NCI-H187 treated with DMSO at 0.1 percent for 48 hours (cell line): ENCODE measurements at regions not wholly inside any gene's neighbourhood (a gene's known extent, or its start where the extent isn't known, plus 50 kb on each side); places are given as distances from the start of the nearest gene placed in this dataset.

Experiments used
- DNase-seq: peaks from one replicate; lab custom pipeline; 2025; lab: John Stamatoyannopoulos, UW

DNA sequence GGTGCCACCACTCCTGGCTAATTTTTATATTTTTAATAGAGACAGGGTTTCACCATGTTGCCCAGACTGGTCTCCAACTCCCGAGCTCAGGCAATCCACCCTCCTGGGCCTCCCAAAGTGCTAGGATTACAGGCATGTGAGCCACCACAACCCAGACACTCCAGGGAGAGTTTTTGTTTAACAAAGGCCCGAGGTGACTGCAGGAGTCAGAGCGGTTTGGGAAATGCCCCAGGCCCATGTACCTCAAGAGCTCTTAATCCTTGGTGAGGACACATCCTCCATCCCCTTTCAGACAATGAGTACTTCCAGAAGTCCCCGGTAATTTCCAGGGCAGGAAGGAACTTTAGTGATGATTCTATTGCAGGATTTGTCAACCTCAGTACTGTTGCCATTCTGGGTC lies 176.0 kb downstream of the ESRRB start:
- no peak for DNase-seq

DNA sequence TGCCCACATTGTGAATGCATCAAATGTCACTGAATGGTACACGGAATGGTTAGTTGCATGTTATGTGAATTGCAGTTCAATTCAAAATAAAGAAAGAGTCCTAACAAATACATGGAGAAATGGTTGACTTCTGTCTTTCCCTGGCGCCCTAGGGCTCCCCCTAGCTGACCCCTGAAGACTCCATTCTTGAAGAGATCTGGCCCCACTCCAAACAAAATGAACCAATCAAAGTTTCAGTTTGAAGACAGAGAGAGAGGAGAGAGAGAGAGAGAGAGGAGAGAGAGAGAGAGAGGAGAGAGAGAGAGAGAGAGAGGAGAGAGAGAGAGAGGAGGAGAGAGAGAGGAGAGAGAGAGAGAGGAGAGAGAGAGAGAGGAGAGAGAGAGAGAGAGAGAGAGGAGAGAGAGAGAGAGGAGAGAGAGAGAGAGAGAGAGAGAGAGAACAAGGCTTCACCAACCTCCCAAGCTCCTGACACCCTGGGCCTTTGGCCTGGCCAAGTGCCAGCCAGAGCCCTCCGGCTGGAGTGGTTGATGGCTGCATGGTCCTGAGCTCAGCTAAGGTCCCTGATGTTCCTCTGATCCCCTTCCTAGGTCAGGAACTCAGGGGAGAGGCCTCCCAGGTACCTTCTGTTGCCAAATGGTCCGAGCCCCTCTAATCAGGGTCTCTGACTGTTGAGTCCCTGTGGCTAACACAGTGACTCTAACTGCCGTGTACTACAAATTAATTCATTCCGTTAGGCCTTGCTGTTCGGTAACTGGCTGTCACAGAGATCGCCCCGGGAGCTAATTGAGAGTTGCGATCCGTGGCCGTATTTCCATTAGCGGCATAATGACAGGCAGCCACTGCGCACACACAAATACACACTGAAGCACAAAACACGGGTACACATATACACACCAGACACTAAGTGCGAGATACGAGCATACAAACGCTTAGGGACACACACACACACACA lies 188.8 kb downstream of the ESRRB start:
- no peak for DNase-seq

DNA sequence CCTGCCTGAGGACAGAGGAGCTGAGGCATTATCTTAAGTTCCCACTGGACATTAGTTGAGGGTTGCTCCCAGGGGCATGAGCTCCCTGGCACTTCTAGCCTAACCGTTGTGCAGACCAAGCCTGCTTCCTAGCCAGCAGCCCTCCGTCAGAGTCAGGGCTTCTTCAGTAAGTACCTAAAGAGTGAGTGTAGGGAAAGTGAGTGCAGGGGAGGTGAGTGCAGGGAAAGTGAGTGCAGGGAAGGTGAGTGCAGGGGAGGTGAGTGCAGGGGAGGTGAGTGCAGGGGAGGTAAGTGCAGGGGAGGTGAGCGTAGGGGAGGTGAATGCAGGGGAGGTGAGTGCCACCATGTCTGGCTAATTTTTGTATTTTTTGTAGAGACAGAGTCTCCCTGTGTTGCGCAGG lies 190.5 kb downstream of the ESRRB start:
- no peak for DNase-seq

DNA sequence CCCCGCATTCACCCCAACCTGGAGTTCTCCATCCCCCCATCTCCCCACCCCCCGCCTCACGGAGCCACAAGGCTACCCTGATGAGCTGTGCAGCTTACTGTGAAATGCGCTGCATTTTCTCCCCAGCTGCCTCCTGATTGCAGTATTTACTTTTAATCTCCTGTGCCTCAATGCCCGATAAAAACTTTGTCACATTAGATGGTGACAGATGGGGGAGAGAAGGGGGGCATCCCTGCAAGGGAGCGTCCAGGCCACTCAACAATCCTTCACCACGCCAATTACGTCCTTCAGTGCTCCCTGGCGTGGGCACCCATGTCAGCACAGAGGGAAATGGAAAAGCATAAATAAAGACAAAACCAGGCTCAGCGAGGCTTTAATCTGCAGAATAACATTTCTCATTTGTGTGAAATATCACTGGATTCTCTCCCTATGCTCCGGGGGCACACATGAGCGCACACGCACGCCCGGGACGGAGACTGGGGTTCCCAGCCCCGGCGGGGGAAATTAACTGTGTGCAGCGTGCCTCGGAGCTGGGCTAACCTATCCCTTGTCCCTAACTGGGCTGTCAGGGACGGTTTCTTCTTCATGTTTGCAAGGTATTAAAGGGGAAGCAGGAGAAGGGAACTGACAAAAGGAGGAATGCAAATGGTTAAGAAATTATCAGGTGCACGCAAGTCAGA lies 186.7 kb upstream of the VASH1 start:
- no peak for DNase-seq

- no peak for DNase-seq
These were observed 186.2 kb upstream of the VASH1 start for GRCh38 chr14:76575108-76575507.

DNA sequence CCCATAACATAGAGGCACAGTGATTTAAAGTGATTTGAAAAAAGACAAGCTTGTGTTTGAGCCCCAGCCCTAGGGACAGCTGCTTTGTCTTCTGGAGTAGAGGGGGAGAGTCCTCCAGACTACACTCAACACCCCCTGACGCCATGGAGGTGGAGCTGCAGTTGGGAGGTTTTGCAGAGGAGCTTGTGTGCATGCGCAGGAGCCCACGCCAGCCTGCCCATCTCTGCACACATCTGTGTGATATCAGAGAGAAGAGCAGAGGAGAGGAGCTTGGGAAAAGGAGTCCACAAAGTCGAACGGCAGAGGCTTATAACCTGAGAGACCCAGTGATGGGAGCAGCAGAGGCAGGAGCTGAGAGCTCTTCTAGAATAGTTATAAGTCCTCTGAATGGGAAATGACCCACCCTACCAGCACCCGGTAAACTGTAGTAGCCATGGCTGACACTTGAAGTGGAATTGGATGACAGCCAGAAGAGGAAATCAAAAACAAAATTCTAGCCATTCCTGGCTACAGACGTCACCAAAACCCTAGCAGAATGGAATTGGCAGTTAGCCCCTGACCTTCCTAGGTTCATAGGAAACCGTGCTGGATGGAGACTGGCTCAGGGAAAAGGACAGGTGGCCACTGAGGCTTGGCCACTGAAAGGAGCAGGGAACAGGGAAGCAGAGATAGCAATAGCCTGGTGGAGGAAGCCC lies 185.1 kb upstream of the VASH1 start:
- DNase-seq, result peak; percentile 31

DNA sequence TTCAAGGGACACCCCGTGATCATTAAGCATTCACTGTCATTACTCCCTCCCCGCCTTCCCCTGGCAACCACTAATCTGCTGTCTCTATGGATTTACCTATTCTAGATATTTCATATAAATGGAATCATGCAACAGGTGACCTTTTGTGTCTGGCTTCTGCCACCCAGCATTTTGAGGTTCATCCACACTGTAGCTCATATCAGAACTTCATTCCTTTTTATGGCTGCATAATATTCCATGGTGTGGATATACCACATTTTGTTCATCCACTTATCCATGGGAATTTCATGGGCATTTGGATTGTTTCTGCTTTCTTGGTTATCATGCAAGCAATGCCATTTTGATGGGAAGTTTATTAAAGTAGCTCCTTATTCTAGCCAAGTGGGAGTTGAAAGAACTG lies 184.2 kb upstream of the VASH1 start:
- DNase-seq, result no peak

DNA sequence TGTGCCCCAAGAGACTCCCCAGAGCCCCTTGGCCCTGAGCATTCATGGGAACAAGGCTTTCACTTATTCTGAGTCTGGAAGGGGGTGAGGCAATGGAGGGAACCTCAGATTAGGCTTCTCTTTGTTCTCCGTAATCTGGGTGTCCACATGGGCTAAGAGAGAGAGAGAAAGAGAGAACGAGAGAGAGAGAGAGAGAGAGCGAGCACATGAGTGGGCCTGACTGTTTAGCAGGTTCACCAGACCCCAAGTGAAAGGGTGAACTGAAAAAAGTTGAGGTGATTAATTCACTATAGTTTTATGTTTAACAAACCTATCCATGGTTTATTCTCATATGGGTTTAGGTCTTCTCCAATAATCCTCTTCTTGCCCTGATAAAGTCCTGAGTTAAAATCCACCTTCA lies 183.4 kb upstream of the VASH1 start:
- no peak for DNase-seq

DNA sequence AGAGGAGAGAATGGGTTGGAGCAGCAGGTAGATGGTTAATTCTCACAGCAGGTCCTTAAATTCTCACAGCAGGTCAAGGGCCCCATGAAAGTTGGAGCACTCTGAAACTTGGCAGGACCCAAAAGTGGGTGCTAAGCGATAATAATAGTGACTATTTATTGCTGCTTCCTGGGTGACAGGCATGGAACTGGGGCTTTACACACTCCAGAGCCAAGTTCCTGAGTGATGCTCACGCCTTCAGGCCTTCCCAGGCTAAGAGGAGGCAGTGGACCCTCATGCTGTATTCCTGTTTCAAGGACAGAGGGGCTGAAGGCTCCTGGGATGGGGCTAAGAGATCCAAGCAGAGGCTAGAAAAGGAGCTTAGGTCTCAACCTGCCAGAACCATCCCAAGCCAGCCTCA lies 180.9 kb upstream of the VASH1 start:
- DNase-seq, result no peak

DNA sequence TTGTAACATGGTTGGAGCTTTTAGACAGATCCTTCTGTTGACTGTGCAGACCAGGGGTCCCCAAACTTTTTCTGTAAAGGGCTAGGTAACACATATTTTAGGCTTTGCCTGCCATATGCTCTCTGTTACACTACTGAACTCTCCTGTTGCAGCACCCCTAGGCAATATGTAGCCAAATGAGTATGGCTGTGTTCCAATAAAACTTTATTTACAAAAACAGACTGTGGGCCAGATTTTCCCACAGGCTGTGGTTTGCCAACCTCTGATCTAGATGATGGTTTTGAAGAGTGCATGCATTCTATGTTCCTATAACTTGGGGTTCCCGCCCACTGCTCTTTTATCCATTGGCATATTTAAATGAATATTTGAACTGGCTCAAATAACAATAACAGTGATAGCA lies 180.3 kb upstream of the VASH1 start:
- DNase-seq, result no peak

DNA sequence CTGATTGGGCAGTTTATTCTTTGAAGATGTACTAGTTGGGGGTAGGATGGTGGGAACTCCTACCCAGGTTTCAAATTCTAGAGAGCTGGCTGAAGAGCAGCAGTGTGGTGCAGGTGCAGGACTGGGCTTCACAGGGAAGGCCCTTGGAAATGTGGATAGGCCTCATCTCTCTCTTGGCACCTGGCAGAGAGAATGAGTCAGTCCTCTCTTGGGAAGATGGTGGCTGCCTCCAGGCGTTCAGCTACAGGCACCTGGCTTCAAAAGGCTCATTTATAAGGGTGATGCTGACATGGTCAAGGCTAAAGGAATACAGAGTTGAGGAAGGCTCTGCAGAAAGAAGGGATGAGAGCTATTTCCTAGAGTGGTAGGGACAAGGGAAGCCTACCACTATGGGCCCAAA lies 179.7 kb upstream of the VASH1 start:
- DNase-seq, result no peak

DNA sequence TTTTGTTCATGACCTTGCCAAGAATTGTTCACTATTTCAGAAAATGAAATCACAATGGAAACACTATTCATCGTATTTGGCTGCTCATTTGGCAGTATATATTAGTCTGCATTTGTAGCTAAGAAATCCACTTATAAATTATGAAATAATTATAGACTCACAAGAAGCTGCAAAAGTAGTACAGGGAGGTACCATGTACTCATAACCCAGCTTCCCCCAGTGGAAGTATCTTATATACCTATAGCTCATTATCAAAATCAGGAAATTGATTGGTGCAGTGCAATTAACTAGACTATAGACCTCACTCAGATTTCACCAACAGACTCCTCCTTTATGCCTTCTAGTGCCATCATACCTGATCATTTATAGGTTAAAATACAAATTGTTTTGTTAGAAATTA lies 178.8 kb upstream of the VASH1 start:
- DNase-seq, result no peak

DNA sequence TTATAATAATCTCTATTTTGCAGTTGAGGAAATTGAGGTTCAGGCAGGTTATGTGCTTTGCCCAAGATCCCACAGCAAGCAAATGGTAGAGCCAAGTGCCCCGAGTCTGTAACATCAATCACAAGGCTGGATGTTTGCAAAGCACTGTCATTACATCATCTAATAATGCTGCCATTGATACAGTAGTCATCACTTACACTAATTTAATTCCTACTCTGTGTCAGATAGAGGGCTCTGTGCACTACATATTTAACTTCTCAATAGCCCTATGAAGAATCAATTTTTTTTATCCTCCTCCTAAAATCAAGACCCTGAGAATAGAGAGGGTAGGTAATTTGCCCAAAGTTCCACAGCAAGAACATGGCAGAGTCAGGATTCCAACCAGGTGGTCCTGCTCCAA lies 178.1 kb upstream of the VASH1 start:
- DNase-seq, result no peak

- no peak for DNase-seq
These were observed 177.5 kb upstream of the VASH1 start for GRCh38 chr14:76583805-76584204.

DNA sequence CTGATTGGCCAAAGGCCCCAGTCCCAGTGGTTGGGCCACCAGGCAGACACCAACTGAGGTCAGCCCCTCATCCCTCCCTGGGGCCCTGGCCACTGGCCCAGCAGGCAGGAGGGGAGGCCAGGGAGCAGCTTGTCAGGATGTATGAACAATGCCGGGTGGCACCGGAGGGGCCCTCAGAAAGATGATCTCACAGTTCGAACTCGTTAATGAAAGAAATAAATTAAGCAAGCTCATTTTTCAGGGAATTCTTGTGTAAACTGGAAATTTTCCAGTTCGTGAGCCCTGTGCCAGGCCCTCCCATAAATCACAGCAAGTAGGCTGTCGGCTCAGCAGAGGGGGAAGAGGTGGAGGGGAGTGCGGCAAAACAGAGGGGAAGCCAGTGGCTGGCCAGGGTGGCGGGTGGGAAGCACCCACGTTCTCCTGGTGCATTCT lies 177.0 kb upstream of the VASH1 start:
- DNase-seq, result no peak

DNA sequence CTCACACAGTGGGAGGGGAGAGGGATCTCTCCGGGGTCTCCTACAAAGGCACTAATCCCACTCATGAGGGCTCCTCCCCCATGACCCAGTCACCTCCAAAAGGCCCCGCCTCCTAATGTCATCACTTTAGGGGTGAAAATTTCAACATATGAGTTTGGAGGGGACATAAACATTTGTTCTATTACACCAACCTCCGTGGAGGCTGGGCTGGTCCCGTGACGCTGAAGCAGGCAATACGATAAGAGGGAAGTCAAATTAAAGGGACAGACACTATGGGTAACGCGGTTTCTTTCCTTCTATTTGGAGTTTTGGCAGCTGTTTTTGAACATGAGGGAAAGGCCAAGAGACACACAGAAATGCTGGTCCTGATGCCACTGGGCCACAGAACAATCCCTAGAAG lies 175.7 kb upstream of the VASH1 start:
- DNase-seq, result no peak

- DNase-seq, result no peak
These were observed 172.0 kb upstream of the VASH1 start for GRCh38 chr14:76589246-76589645.

GRCh38 chr14:76591266-76591665 lies 170.0 kb upstream of the VASH1 start:
- no peak for DNase-seq

- DNase-seq, result no peak
These were observed 166.0 kb upstream of the VASH1 start for GRCh38 chr14:76595266-76595665.

DNA sequence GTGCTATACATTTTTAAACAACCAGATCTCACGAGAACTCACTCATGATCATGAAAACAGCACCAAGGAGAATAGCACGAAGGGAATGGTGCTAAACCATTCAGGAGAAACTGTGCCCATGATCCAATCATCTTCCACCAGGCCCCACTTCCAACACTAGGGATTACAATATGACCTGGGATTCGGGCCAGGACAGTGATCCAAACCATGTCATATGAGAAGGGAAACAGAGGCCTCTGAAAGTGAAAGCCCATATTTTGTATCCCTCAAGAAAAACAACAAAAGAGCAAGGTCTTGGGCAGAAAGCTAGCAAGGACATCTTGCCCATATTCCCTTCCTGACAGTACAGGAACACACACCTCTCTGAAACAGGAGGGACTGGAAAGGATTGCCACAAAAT lies 163.9 kb upstream of the VASH1 start:
- DNase-seq, result no peak

- no peak for DNase-seq
These were observed 162.1 kb upstream of the VASH1 start for GRCh38 chr14:76599141-76599540.

DNA sequence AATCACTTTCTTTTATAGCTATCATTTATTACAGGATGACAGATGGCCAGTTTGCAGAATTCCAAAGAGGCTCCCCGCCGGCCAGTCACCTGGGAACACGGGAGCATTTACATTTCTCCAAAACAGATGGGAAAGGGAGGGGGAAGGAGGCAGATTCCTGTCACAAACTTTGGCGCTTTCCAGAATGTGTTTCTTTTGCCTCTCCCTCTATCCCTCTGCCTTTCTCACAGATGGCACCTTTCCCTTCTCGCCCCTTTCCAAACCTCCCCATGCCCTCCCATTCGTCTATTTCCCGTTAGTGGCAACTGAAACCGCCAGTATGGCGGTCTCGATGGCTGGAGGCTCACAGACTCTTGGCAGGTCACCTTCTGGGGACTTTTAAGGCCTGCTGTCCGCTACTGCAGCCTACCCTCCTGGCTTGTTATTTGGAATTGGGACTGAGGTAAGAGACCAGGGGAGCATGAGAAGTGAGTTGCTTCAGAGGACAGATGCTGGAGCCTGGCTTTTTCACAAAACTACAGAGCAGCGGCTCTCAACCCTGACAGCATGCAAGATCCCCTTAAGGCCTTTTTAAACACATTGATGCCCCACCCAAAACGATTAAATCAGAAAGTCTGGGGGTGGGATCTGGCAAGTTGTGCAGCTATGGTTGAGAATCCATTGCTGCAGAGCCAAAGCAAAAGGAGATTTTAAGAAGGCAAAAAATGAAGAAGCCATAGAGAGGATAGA lies 161.5 kb upstream of the VASH1 start:
- DNase-seq, result no peak
